NCI-H1048 (cell line): ENCODE measurements at regions not wholly inside any gene's neighbourhood (a gene's known extent, or its start where the extent isn't known, plus 50 kb on each side); places are given as distances from the start of the nearest gene placed in this dataset.

Source experiments
- DNase-seq: peaks from one replicate; lab custom pipeline; 2025; lab: John Stamatoyannopoulos, UW

- no peak for DNase-seq
These were observed 318.5 kb upstream of the RUNX1 start for GRCh38 chr21:35367553-35367952.

GRCh38 chr21:35366394-35367080, 317.4 kb upstream of the RUNX1 start:
- no peak for DNase-seq

GRCh38 chr21:35363458-35363857, 314.4 kb upstream of the RUNX1 start:
- DNase-seq: no peak

- no peak for DNase-seq
These were observed 312.9 kb upstream of the RUNX1 start for GRCh38 chr21:35361988-35362387.

GRCh38 chr21:35360870-35361570, 311.9 kb upstream of the RUNX1 start:
- no peak for DNase-seq

GRCh38 chr21:35359076-35359475, 310.0 kb upstream of the RUNX1 start:
- no peak for DNase-seq

- no peak for DNase-seq
These were observed 308.9 kb upstream of the RUNX1 start for GRCh38 chr21:35358008-35358407.

- no peak for DNase-seq
These were observed 308.1 kb upstream of the RUNX1 start for GRCh38 chr21:35357041-35357780.

GRCh38 chr21:35354078-35354477, 305.0 kb upstream of the RUNX1 start:
- no peak for DNase-seq

GRCh38 chr21:35352793-35353192, 303.7 kb upstream of the RUNX1 start:
- DNase-seq: no peak

GRCh38 chr21:35352066-35352770, 303.1 kb upstream of the RUNX1 start:
- DNase-seq: no peak

GRCh38 chr21:35351434-35351833, 302.3 kb upstream of the RUNX1 start:
- DNase-seq: no peak

GRCh38 chr21:35350965-35351364, 301.9 kb upstream of the RUNX1 start:
- no peak for DNase-seq

- no peak for DNase-seq
These were observed 300.4 kb upstream of the RUNX1 start for GRCh38 chr21:35349376-35350080.

GRCh38 chr21:35348686-35349085, 299.6 kb upstream of the RUNX1 start:
- no peak for DNase-seq

- no peak for DNase-seq
These were observed 297.6 kb upstream of the RUNX1 start for GRCh38 chr21:35346697-35347096.

GRCh38 chr21:35345954-35346353, 296.9 kb upstream of the RUNX1 start:
- DNase-seq: no peak

GRCh38 chr21:35344582-35344981, 295.5 kb upstream of the RUNX1 start:
- DNase-seq: no peak

GRCh38 chr21:35343046-35343819, 294.1 kb upstream of the RUNX1 start:
- DNase-seq: no peak

- DNase-seq: no peak
These were observed 293.3 kb upstream of the RUNX1 start for GRCh38 chr21:35342440-35342839.

- no peak for DNase-seq
These were observed 291.2 kb upstream of the RUNX1 start for GRCh38 chr21:35340273-35340672.
